HL-60 (cell line): ENCODE measurements at regions not wholly inside any gene's neighbourhood (a gene's known extent, or its start where the extent isn't known, plus 50 kb on each side); places are given as distances from the start of the nearest gene placed in this dataset.

Source experiments
- CTCF ChIP-seq: IDR thresholded peaks from one replicate; pipeline ENCODE4 v1.5.1; 2011; ENCODE audit warnings: low read length, control low read depth, inconsistent platforms; ENCODE audit not compliant: insufficient read depth
- GABPA ChIP-seq: IDR thresholded peaks from 2 replicates; pipeline ENCODE4 v1.6.1; 2012; ENCODE audit warnings: low read depth
- POLR2AphosphoS5 ChIP-seq: IDR thresholded peaks from 2 replicates; pipeline ENCODE4 v1.6.1; 2012; ENCODE audit warnings: low read depth

DNA sequence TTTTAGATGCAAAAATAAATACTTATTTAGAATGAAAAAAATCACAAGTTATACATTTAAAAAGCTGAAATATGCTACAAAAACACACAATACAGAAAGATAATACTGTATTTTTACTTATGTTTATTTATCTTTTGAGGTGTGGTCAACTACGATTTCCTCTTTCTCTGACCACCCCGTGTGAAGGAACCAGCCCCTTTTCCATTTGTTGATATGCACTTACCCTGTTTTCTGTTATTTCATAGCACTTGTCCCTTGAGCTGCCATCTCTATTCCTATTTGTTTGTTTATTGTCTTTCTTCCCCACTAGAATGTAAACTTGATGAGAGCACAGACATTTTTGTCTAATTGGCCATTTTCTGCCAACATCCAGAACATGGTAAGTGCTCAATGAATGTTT lies 460.5 kb upstream of the TRIB2 start:
- no peak for TF ChIP-seq CTCF
- TF ChIP-seq POLR2AphosphoS5: no peak
- TF ChIP-seq GABPA: no peak
